ENCODE measurements at regions not wholly inside any gene's neighbourhood (a gene's known extent, or its start where the extent isn't known, plus 50 kb on each side); places are given as distances from the start of the nearest gene placed in this dataset.

DNA sequence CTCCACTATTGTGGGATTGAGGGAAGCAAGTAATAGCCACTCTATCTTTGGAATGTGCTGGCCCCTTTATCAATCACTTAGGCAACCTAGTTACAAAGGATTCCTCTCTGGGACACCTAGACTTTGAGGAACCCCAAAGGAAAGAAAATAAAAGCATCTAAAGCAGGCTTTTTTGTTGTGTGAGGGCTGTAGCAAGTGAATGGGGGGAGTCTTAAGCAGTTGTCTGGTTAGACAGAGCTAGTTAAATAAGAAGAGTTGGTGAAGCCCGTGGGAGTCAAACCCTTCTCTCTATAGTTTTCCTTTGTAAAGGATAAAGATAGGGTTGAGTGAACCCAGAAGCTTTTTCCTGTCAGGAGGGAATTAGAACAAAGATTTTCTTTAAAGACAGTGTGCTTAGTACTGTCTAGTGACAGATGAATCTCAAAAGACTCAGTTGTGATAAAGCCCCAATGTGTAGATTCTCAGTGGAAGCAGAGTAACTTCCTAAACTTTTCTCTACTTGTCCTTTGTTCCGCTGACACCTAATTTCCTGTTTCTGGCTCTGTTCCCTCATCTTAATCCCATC, 63.3 kb downstream of the HDGFL1 start:
- TF ChIP-seq, protein P1, sequence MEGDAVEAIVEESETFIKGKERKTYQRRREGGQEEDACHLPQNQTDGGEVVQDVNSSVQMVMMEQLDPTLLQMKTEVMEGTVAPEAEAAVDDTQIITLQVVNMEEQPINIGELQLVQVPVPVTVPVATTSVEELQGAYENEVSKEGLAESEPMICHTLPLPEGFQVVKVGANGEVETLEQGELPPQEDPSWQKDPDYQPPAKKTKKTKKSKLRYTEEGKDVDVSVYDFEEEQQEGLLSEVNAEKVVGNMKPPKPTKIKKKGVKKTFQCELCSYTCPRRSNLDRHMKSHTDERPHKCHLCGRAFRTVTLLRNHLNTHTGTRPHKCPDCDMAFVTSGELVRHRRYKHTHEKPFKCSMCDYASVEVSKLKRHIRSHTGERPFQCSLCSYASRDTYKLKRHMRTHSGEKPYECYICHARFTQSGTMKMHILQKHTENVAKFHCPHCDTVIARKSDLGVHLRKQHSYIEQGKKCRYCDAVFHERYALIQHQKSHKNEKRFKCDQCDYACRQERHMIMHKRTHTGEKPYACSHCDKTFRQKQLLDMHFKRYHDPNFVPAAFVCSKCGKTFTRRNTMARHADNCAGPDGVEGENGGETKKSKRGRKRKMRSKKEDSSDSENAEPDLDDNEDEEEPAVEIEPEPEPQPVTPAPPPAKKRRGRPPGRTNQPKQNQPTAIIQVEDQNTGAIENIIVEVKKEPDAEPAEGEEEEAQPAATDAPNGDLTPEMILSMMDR (IDR thresholded peaks at IDR 0.05) = no peak
- no peak for TF ChIP-seq POLR2A (IDR thresholded peaks at IDR 0.05)

All from stomach (tissue), 4 donors.